ENCODE measurements at regions not wholly inside any gene's neighbourhood (a gene's known extent, or its start where the extent isn't known, plus 50 kb on each side); places are given as distances from the start of the nearest gene placed in this dataset.

GRCh38 chr18:44629406-44629805 is 51.3 kb upstream of the SETBP1 start:
- Histone ChIP-seq H3K4me1 (ENCODE audit: control insufficient read depth, extremely low read depth, insufficient read depth, low read length) (no peaks in the 10 kb centered on the region), H3K9me3 (ENCODE audit: control insufficient read depth, insufficient read depth, low read depth, low read length) (no peaks in the 10 kb centered on the region), H4K20me1 (ENCODE audit: control insufficient read depth, extremely low read depth, insufficient read depth, low read length) (no peaks in the 10 kb centered on the region)

GRCh38 chr18:44630118-44630517 is 50.6 kb upstream of the SETBP1 start:
- H3K9ac ChIP-seq (ENCODE audit: insufficient read depth, low read length), result no peak overlapping the region
- TF ChIP-seq EZH2 (IDR thresholded peaks at IDR 0.05; ENCODE audit: low read length, missing control alignments), result no peak
- TF ChIP-seq CTCF (conservative IDR thresholded peaks at IDR 0.05 in 1 of 2, IDR thresholded peaks at IDR 0.05 in 1 of 2; ENCODE audit: low read depth in 1 of 2, low read length in 2 of 2), result no peak
- DNase-seq (ENCODE audit: low read depth in 2 of 2), result no peak
- no peak overlapping the region for H3K4me2 ChIP-seq (ENCODE audit: extremely low read depth, insufficient read depth, low read length)
- no peaks in the 10 kb centered on the region for H3K9me3 ChIP-seq (ENCODE audit: control insufficient read depth, insufficient read depth, low read depth, low read length)
- no peaks in the 10 kb centered on the region for H4K20me1 ChIP-seq (ENCODE audit: control insufficient read depth, extremely low read depth, insufficient read depth, low read length)
- H3K36me3 ChIP-seq (ENCODE audit: control insufficient read depth, insufficient read depth, low read length), result no peaks in the 10 kb centered on the region
- no peak overlapping the region for H3K4me3 ChIP-seq (replicated peaks in 1 of 4; ENCODE audit: control extremely low read depth in 1 of 4, insufficient read depth in 1 of 4, low read depth in 3 of 4, low read length in 4 of 4)
- no peaks in the 10 kb centered on the region for H3K79me2 ChIP-seq (ENCODE audit: control insufficient read depth, insufficient read depth, low read length)
- no peaks in the 10 kb centered on the region for H3K4me1 ChIP-seq (ENCODE audit: control insufficient read depth, extremely low read depth, insufficient read depth, low read length)
- H3K27me3 ChIP-seq (ENCODE audit: control insufficient read depth, insufficient read depth, low read length), result no peaks in the 10 kb centered on the region
- no peak overlapping the region for H2AFZ ChIP-seq (ENCODE audit: low read length)
- H3K27ac ChIP-seq (ENCODE audit: insufficient read depth, low read length), result no peak overlapping the region

More at GRCh38 chr18:44629406-44629805, 51.3 kb upstream of the SETBP1 start:
- DNase-seq (ENCODE audit: low read depth in 2 of 2), result no peak
- H3K4me2 ChIP-seq (ENCODE audit: extremely low read depth, insufficient read depth, low read length), result no peak overlapping the region
- no peak overlapping the region for H3K9ac ChIP-seq (ENCODE audit: insufficient read depth, low read length)
- H3K79me2 ChIP-seq (ENCODE audit: control insufficient read depth, insufficient read depth, low read length), result no peaks in the 10 kb centered on the region
- TF ChIP-seq CTCF (conservative IDR thresholded peaks at IDR 0.05 in 1 of 2, IDR thresholded peaks at IDR 0.05 in 1 of 2; ENCODE audit: low read depth in 1 of 2, low read length in 2 of 2) (no peak), EZH2 (IDR thresholded peaks at IDR 0.05; ENCODE audit: low read length, missing control alignments) (no peak)
- no peaks in the 10 kb centered on the region for H3K36me3 ChIP-seq (ENCODE audit: control insufficient read depth, insufficient read depth, low read length)
- H3K27ac ChIP-seq (ENCODE audit: insufficient read depth, low read length), result no peak overlapping the region
- H3K27me3 ChIP-seq (ENCODE audit: control insufficient read depth, insufficient read depth, low read length), result no peaks in the 10 kb centered on the region
- H3K4me3 ChIP-seq (replicated peaks in 1 of 4; ENCODE audit: control extremely low read depth in 1 of 4, insufficient read depth in 1 of 4, low read depth in 3 of 4, low read length in 4 of 4), result no peak overlapping the region
- no peak overlapping the region for H2AFZ ChIP-seq (ENCODE audit: low read length)
